Activated CD4-positive, alpha-beta T cell treated with anti-CD3 and anti-CD28 coated beads, Interleukin-2, amount 10 ng/mL, durations not matched to agents 7 days and 5 days (primary cell): ENCODE measurements at regions not wholly inside any gene's neighbourhood (a gene's known extent, or its start where the extent isn't known, plus 50 kb on each side); places are given as distances from the start of the nearest gene placed in this dataset.

Source experiments
- CTCF ChIA-PET: fragments of 350-600 bp; sonication (Branson Sonifier 250); formaldehyde crosslinking; loops from one replicate; lab custom pipeline; 2021; ENCODE audit warnings: antibody characterized with exemption; lab: Charles Lee
- POLR2A ChIA-PET: fragments of 350-600 bp; sonication (Branson Sonifier 250); formaldehyde crosslinking; loops from one replicate; lab custom pipeline; 2021; ENCODE audit warnings: antibody characterized with exemption; lab: Charles Lee
- DNase-seq: peaks from one replicate; pipeline ENCODE4 v3.0.0-alpha.2; 2020
- H3K27ac Mint-ChIP-seq: one replicate; pipeline ENCODE4 v1.8.0; 2021; ENCODE audit warnings: mild to moderate bottlenecking, moderate library complexity, mixed read lengths
- H3K27me3 Mint-ChIP-seq: one replicate; pipeline ENCODE4 v1.8.0; 2021; ENCODE audit warnings: mixed read lengths
- H3K36me3 Mint-ChIP-seq: one replicate; pipeline ENCODE4 v1.8.0; 2021; ENCODE audit warnings: low read depth, mixed read lengths
- H3K4me1 Mint-ChIP-seq: one replicate; pipeline ENCODE4 v1.8.0; 2021; ENCODE audit warnings: mixed read lengths
- H3K4me3 Mint-ChIP-seq: one replicate; pipeline ENCODE4 v1.8.0; 2021; ENCODE audit warnings: mild to moderate bottlenecking, moderate library complexity, mixed read lengths
- H3K9me3 Mint-ChIP-seq: one replicate; pipeline ENCODE4 v1.8.0; 2021; ENCODE audit warnings: mixed read lengths

- Mint-ChIP-seq H3K4me1 (peaks cover 16% of the 10 kb centered on the region), H3K4me3 (no peak overlapping the region), H3K36me3 (peaks cover 16% of the 10 kb centered on the region), H3K27me3 (no peaks in the 10 kb centered on the region), H3K9me3 (peaks cover 23% of the 10 kb centered on the region), H3K27ac (no peak overlapping the region)
- CTCF ChIA-PET = interaction anchor here (0.5 to 1.2 kb wide), 3 partner anchors 29 to 438 kb away, joined by 3 to 4 read pairs (median 3); no protein-coding TSS in a partner anchor
- POLR2A ChIA-PET = no interaction called here
- no peak for DNase-seq
Observed at GRCh38 chr3:106249981-106250380, 381.2 kb upstream of the CBLB start.

- Mint-ChIP-seq H3K27ac (no peak overlapping the region), H3K4me1 (peaks cover 16% of the 10 kb centered on the region), H3K9me3 (peaks cover 21% of the 10 kb centered on the region), H3K36me3 (peaks cover 16% of the 10 kb centered on the region), H3K27me3 (no peaks in the 10 kb centered on the region), H3K4me3 (no peak overlapping the region)
- POLR2A ChIA-PET = no interaction called here
- DNase-seq = no peak
- CTCF ChIA-PET = interaction anchor here (1.3 kb wide), 1 partner anchor 241 kb away, joined by 6 read pairs; no protein-coding TSS in a partner anchor
Observed at GRCh38 chr3:106251160-106251892, 382.5 kb upstream of the CBLB start.

- Mint-ChIP-seq H3K27ac (no peak overlapping the region), H3K4me3 (no peak overlapping the region), H3K9me3 (peaks cover 20% of the 10 kb centered on the region), H3K36me3 (peaks cover 13% of the 10 kb centered on the region), H3K4me1 (peaks cover 5% of the 10 kb centered on the region), H3K27me3 (no peaks in the 10 kb centered on the region)
- CTCF ChIA-PET = no interaction called here
- DNase-seq = no peak
- POLR2A ChIA-PET = no interaction called here
Observed at GRCh38 chr3:106255870-106256248, 387.0 kb upstream of the CBLB start.

- H3K4me3 Mint-ChIP-seq = no peak overlapping the region
- no peak overlapping the region for H3K27ac Mint-ChIP-seq
- no peaks in the 10 kb centered on the region for H3K27me3 Mint-ChIP-seq
- ChIA-PET POLR2A (no interaction called here), CTCF (interaction anchor here (1.4 kb wide), 1 partner anchor 19 kb away, joined by 4 read pairs; no protein-coding TSS in a partner anchor)
- H3K36me3 Mint-ChIP-seq = peaks cover 11% of the 10 kb centered on the region
- H3K9me3 Mint-ChIP-seq = peaks cover 15% of the 10 kb centered on the region
- no peak for DNase-seq
- H3K4me1 Mint-ChIP-seq = peaks cover 3% of the 10 kb centered on the region
Observed at GRCh38 chr3:106256249-106256957, 387.6 kb upstream of the CBLB start.

- Mint-ChIP-seq H3K4me3 (no peak overlapping the region), H3K36me3 (peaks cover 9% of the 10 kb centered on the region), H3K9me3 (peaks cover 17% of the 10 kb centered on the region), H3K27me3 (no peaks in the 10 kb centered on the region), H3K4me1 (no peaks in the 10 kb centered on the region), H3K27ac (no peak overlapping the region)
- ChIA-PET POLR2A (no interaction called here), CTCF (interaction anchor here (0.6 to 1.4 kb wide), 2 partner anchors 19 to 405 kb away, joined by 4 read pairs; no protein-coding TSS in a partner anchor)
- no peak for DNase-seq
Observed at GRCh38 chr3:106257172-106257571, 388.4 kb upstream of the CBLB start.

- DNase-seq = no peak
- POLR2A ChIA-PET = no interaction called here
- CTCF ChIA-PET = no interaction called here
- H3K9me3 Mint-ChIP-seq = peaks cover 9% of the 10 kb centered on the region
- no peaks in the 10 kb centered on the region for H3K36me3 Mint-ChIP-seq
- H3K27ac Mint-ChIP-seq = no peak overlapping the region
- H3K4me1 Mint-ChIP-seq = no peaks in the 10 kb centered on the region
- H3K4me3 Mint-ChIP-seq = no peak overlapping the region
- no peaks in the 10 kb centered on the region for H3K27me3 Mint-ChIP-seq
Observed at GRCh38 chr3:106261396-106261795, 392.6 kb upstream of the CBLB start.

- Mint-ChIP-seq H3K27ac (no peak overlapping the region), H3K4me3 (no peak overlapping the region), H3K27me3 (no peaks in the 10 kb centered on the region), H3K9me3 (peaks cover 9% of the 10 kb centered on the region), H3K36me3 (no peaks in the 10 kb centered on the region), H3K4me1 (no peaks in the 10 kb centered on the region)
- no peak for DNase-seq
- ChIA-PET POLR2A (no interaction called here), CTCF (no interaction called here)
Observed at GRCh38 chr3:106261915-106262683, 393.3 kb upstream of the CBLB start.

GRCh38 chr3:106263011-106263410 is 394.2 kb upstream of the CBLB start:
- Mint-ChIP-seq H3K36me3 (no peaks in the 10 kb centered on the region), H3K9me3 (peaks cover 9% of the 10 kb centered on the region), H3K27ac (no peak overlapping the region), H3K4me1 (no peaks in the 10 kb centered on the region), H3K4me3 (no peak overlapping the region), H3K27me3 (no peaks in the 10 kb centered on the region)
- CTCF ChIA-PET = no interaction called here
- POLR2A ChIA-PET = no interaction called here
- DNase-seq = no peak

- H3K9me3 Mint-ChIP-seq = peaks cover 9% of the 10 kb centered on the region
- no peak overlapping the region for H3K27ac Mint-ChIP-seq
- no peak overlapping the region for H3K4me3 Mint-ChIP-seq
- no peaks in the 10 kb centered on the region for H3K27me3 Mint-ChIP-seq
- no peaks in the 10 kb centered on the region for H3K4me1 Mint-ChIP-seq
- ChIA-PET CTCF (no interaction called here), POLR2A (no interaction called here)
- no peaks in the 10 kb centered on the region for H3K36me3 Mint-ChIP-seq
- no peak for DNase-seq
Observed at GRCh38 chr3:106263546-106263945, 394.7 kb upstream of the CBLB start.

- H3K4me3 Mint-ChIP-seq = no peak overlapping the region
- no peak for DNase-seq
- H3K36me3 Mint-ChIP-seq = no peaks in the 10 kb centered on the region
- POLR2A ChIA-PET = no interaction called here
- CTCF ChIA-PET = interaction anchor here (1.2 kb wide), 1 partner anchor 19 kb away, joined by 3 read pairs; no protein-coding TSS in a partner anchor
- H3K27me3 Mint-ChIP-seq = no peaks in the 10 kb centered on the region
- peaks cover 10% of the 10 kb centered on the region for H3K9me3 Mint-ChIP-seq
- no peaks in the 10 kb centered on the region for H3K4me1 Mint-ChIP-seq
- no peak overlapping the region for H3K27ac Mint-ChIP-seq
Observed at GRCh38 chr3:106265704-106266103, 396.9 kb upstream of the CBLB start.

GRCh38 chr3:106268696-106269095 is 399.9 kb upstream of the CBLB start:
- Mint-ChIP-seq H3K4me1 (no peaks in the 10 kb centered on the region), H3K9me3 (peaks cover 9% of the 10 kb centered on the region), H3K36me3 (no peaks in the 10 kb centered on the region), H3K27ac (no peak overlapping the region), H3K4me3 (no peak overlapping the region), H3K27me3 (no peaks in the 10 kb centered on the region)
- POLR2A ChIA-PET = no interaction called here
- DNase-seq = no peak
- CTCF ChIA-PET = no interaction called here

GRCh38 chr3:106272302-106272701 is 403.5 kb upstream of the CBLB start:
- no peak for DNase-seq
- no peak overlapping the region for H3K4me3 Mint-ChIP-seq
- H3K27ac Mint-ChIP-seq = no peak overlapping the region
- ChIA-PET POLR2A (no interaction called here), CTCF (no interaction called here)
- peaks cover 16% of the 10 kb centered on the region for H3K9me3 Mint-ChIP-seq
- peaks cover 13% of the 10 kb centered on the region for H3K4me1 Mint-ChIP-seq
- peaks cover 3% of the 10 kb centered on the region for H3K36me3 Mint-ChIP-seq
- H3K27me3 Mint-ChIP-seq = no peaks in the 10 kb centered on the region

GRCh38 chr3:106275592-106275991 is 406.8 kb upstream of the CBLB start:
- POLR2A ChIA-PET = no interaction called here
- no peak overlapping the region for H3K4me3 Mint-ChIP-seq
- CTCF ChIA-PET = interaction anchor here (0.9 kb wide), 1 partner anchor 11 kb away, joined by 3 read pairs; no protein-coding TSS in a partner anchor
- H3K27ac Mint-ChIP-seq = no peak overlapping the region
- no peaks in the 10 kb centered on the region for H3K27me3 Mint-ChIP-seq
- peaks cover 3% of the 10 kb centered on the region for H3K36me3 Mint-ChIP-seq
- DNase-seq = no peak
- peaks cover 18% of the 10 kb centered on the region for H3K9me3 Mint-ChIP-seq
- peaks cover 14% of the 10 kb centered on the region for H3K4me1 Mint-ChIP-seq
